ENCODE measurements at regions not wholly inside any gene's neighbourhood (a gene's known extent, or its start where the extent isn't known, plus 50 kb on each side); places are given as distances from the start of the nearest gene placed in this dataset.

DNA sequence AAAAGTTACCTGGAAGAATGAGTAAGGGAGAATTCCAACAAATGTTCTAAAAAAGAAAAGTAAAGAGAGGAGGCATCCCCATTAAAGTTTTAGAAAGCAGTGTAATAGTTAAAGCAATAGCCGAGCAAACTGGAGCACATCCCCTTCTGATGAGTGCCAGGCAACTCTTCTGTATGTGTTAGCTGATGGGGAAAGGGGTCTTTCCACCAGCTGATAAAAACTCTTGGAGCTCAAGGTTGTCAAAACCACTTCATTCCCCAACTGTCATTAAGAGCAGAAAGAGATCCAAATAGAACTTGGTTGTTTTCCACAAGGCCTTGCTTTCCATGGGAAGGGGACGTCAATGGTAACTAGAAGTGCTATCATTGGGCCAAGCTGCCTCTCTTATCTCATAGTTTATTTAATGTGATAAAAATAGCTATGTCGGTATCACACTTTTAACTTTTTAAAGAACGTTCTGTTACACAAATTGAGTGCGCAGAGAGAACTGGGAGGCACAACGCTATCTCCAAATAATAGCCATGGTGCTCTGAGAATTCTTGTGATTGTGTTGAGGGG is 116.9 kb downstream of the POLR2M start:
- no peak for DNase-seq

DNA sequence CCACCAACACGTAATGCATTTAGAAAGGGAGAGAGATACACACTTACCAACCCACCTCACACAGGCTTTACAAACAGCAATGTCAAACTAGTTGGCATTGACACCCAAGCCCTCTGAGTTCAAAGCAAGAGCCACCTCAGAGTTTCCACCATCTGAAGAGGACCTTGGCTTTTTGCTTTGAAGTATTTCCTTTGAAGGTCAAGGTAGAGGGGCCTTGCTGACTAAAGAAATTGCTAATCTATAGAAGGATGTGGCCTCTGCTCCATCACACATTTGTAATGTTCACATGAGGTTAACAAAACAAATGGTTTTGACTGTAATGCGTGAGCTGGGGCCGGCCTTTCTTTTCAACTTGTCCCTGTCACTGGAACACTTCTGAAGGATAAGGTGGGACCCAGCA is 117.7 kb downstream of the POLR2M start:
- DNase-seq = no peak

- no peak for DNase-seq
These were observed 120.5 kb downstream of the POLR2M start for GRCh38 chr15:57827021-57827420.

DNA sequence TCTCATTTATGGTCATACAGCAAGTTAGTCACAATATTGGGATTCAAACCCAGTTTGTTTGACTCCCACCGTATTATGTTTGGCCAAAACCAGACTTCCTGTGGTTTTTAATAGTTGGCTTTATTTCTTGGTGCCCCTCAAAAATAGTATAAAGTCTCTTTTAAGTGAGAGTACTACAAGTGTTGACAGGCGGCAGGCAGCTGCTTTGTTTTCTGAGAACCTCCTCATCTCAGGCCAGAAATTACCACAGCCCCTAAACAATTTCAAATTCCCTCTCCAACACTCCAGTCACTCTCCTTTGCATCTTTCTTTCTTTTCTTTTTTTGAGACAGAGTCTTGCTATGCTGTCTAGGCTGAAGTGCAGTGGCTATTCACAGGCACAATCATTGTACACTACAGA is 121.5 kb downstream of the POLR2M start:
- no peak for DNase-seq

DNA sequence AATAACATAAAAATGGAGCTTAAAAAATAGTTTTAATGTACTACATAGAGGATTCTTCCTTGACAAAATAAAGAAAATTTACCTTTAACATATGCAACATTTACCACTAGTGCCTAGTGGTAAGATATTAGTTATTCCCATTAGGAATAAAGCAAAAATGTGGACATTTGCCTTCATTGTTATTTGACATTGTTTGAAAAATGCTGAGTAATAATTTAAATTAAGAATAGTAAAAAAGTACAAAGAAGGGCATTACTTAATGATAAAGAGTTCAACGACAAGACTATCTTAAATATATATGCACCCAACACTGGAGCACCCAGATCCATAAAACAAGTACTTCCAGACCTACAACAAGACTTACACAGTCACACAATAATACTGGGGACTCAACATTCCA is 125.7 kb downstream of the POLR2M start:
- DNase-seq = no peak

- DNase-seq = no peak
These were observed 128.6 kb downstream of the POLR2M start for GRCh38 chr15:57835119-57835518.

GRCh38 chr15:57849317-57849716 is 142.8 kb downstream of the POLR2M start:
- no peak for DNase-seq

DNA sequence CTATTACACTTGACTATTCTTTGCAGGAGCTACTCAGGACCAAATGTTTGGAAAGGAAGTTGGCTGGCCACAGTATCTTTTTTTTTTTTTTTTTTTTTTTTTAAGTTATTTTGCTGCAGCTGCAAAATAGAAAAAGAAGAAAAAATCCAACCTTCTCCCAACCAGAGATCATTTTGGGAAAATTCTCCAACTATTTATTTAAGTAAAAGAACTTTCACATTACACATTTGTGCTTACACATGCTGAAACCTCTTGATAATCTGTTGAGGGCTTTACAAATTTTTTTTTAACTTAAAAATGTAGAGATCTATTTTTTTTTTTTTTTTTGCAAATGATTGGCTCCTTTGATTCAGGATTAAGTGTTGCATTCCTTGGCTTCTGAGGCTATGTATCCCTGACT is 148.0 kb downstream of the POLR2M start:
- no peak for DNase-seq

DNA sequence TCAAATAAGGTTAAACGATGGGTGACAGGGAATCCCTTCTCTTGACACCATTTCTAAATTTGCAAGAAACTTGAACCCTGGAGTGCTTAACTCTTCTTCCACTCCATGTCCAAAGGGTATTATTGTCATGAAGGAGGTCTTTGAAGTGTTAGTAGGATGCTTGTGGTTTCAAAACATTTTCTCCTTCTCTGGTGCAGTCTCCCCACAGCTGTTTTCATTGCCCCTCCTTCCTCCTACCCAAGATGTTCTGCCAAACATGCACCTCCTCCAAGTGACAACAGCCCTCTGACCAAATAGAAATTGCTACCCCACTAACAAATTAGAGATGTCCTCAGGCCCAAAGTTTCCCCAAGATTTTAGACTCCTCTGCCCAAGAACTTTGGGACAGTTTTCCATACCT is 151.4 kb downstream of the POLR2M start:
- DNase-seq = no peak

DNA sequence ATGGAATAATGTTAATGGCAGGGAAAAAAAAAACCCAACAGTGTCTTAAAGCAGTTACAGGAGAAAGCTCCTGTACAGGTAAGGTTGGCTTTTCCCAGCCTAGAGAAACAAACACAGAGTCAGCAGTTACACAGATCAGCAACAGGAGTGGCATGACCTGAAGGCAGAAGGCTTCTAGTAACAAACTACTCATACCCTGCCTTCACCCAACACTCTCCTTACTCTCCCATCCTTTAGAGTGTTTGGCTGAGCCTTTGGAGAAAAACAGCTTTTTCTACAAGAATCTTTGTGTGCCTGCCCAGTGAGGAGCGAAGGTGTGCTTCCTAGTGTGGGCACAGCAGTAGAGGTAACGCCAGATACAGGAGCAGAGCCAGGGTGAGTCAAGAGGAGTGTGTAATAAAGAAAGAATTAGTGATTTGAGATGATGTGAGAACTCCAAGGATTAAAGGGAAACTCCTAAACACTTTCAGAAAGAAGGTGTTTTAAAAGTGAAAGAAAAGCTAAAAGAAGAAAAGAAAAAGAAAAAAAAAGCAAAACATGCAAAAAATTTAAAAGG is 152.7 kb downstream of the POLR2M start:
- DNase-seq = no peak

- no peak for DNase-seq
These were observed 154.6 kb downstream of the POLR2M start for GRCh38 chr15:57861034-57861638.

DNA sequence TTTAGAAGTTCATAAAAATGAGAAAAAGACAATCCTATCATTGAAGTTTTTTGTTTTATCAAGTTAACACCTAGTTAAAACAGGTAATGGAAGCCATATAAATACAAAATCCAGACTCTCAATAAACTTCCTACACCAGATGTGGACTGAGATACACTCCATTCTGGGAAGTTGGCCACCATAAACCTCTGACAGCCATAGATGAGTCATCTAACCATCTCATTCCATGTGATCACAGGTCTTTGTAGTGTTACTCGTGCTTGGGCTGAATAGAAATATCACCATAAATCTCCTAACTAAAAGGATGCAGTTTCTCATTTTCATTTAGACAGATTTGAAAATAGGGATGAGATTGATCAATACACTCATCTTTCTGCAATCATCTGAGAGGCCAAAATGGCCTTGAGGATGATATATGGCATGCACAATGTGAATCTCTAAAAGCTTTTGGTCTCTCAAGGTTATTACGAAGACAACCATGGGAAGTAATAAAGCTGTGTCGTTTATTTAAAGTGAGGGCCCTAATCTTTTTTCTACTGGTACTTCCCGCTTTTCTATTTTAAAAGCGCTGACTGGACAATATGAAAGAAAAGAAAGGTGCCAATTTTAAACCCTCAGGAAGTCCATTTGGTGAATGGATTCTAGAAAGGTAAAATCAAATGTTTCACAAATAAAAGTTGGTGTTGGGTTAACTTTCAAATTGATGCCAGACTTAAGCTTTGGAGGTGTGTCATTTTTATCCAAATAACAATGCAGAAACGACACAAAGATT is 155.5 kb downstream of the POLR2M start:
- DNase-seq = no peak

GRCh38 chr15:57862761-57863160 is 156.2 kb downstream of the POLR2M start:
- DNase-seq = no peak

- no peak for DNase-seq
These were observed 158.8 kb downstream of the POLR2M start for GRCh38 chr15:57865294-57865693.

DNA sequence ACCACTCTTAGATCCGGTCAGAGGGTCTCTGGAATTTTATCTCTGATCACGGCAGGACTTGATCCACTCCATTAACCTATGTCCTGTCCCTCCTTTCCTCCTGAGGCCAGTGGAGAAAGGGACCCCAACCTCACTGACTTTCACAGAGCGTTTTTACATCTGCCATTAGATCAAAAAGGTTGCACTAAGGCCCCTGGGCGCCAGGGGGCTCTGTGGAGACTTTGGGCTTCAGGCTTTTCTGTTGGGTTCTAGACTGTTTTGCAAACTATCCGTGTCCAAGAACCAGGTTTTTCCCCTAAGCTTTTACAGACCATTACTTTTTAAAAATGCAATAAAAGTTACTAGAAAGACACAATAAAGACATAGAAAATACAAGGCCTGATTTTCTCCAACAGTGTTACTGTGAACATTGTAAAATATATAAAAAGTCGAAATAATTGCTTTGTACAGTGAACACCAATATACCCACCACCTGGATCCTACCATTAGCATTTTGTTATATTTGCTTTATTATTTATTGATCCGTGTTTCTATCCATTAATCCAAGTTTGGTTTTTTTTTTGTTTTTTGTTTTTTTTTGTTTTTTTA is 159.7 kb downstream of the POLR2M start:
- DNase-seq = peak; percentile 73 to 77

- DNase-seq = no peak
These were observed 161.7 kb downstream of the POLR2M start for GRCh38 chr15:57867970-57868798.

DNA sequence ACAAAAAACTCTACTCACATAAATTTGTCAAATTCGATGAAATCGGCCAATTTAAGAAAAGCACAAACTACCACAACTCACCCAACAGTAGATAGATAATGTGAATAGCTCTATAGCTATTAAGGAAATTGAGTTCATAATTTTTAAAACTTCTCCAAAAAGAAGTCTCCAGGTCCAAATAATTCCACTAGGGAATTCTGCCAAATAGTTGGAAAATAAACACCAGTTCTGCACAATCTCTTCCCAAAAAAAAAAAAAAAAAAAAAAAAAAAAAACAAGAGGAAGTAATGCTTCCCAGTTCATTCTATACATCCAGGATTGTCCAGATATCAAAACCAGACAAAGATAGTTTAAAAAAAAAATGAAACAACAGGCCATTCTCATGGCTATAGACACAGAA is 164.2 kb downstream of the POLR2M start:
- no peak for DNase-seq

- DNase-seq = no peak
These were observed 165.9 kb downstream of the POLR2M start for GRCh38 chr15:57872281-57873030.

DNA sequence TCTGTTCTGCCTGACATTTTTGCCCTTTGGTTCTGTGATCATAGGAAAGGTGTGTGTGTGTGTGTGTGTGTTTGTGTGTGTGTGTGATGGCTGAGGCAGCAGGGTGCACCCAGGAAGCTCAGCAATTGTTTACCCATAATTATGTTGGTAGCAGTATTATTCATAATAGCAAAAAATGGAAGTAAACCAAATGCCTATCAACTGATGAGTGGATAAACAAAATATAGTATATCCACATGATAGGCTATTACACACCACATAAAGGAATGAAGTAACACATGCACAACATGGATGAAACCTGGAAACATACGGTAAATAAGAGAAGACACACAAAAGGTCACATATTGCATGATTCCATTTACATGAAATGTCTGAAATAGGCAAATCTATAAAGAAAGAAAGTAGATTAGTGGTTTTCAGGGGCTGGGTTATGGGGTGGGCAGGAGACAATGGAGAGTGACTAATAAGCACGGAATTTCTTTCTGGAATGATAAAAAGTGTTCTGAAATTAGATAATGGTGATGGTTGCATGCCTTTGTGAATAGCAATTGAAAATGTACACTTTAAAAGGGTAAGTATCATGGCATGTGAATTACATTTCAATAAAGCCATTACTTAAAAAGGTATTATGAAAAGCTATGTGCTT is 167.2 kb downstream of the POLR2M start:
- no peak for DNase-seq

GRCh38 chr15:57875347-57875746 is 168.8 kb downstream of the POLR2M start:
- DNase-seq = no peak

GRCh38 chr15:57878573-57878972 is 172.1 kb downstream of the POLR2M start:
- DNase-seq = no peak

DNA sequence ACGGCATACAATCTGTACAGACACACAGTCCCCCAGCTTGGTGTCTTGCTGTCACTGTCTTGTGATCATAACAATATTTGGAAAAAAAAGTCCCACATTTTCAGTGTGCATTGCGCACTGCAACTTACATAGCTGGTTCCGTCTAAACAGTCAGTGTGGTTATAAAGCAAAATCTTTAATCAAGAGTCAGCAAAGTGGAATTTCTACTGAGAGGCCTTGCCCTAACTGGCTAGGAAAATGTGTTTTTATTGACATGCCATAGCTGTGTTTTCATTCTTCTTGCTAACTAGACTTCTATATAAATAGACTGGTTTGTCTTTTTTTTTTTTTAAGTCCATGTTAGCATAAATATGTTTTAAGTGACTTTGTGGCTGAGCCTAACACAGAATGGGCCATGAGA is 174.8 kb downstream of the POLR2M start:
- DNase-seq = no peak
